HG03280 (cell line): ENCODE measurements at regions not wholly inside any gene's neighbourhood (a gene's known extent, or its start where the extent isn't known, plus 50 kb on each side); places are given as distances from the start of the nearest gene placed in this dataset.
"Not testable (repeated sequence)": the region's sequence is repeated elsewhere in the genome, so short reads cannot be mapped to it uniquely, and the experiment has no call there.

Experiments
- ATAC-seq: cut with Tn5 transposase; IDR thresholded peaks from one replicate; pipeline ENCODE4 v1.9.1; 2021; ENCODE audit warnings: mild to moderate bottlenecking, moderate library complexity; ENCODE audit not compliant: unreplicated experiment

- ATAC-seq: no peak
Measured at GRCh38 chr14:106268013-106268727, 741.8 kb downstream of the TMEM121 start.

- no peak for ATAC-seq
Measured at GRCh38 chr14:106269029-106269428, 742.6 kb downstream of the TMEM121 start.

GRCh38 chr14:106269451-106270204, 743.2 kb downstream of the TMEM121 start:
- no peak for ATAC-seq

- not testable (repeated sequence) for ATAC-seq
Measured at GRCh38 chr14:106270476-106271121, 744.2 kb downstream of the TMEM121 start.

GRCh38 chr14:106276326-106277267, 750.2 kb downstream of the TMEM121 start:
- no peak for ATAC-seq

- no peak for ATAC-seq
Measured at GRCh38 chr14:106277503-106277902, 751.1 kb downstream of the TMEM121 start.

- ATAC-seq: no peak
Measured at GRCh38 chr14:106280876-106281275, 754.5 kb downstream of the TMEM121 start.

GRCh38 chr14:106286697-106287290, 760.4 kb downstream of the TMEM121 start:
- no peak for ATAC-seq

GRCh38 chr14:106287506-106287905, 761.1 kb downstream of the TMEM121 start:
- no peak for ATAC-seq

- ATAC-seq: no peak
Measured at GRCh38 chr14:106291626-106292025, 765.2 kb downstream of the TMEM121 start.

GRCh38 chr14:106294324-106294723, 767.9 kb downstream of the TMEM121 start:
- no peak for ATAC-seq

- ATAC-seq: not testable (repeated sequence)
Measured at GRCh38 chr14:106300951-106301510, 774.6 kb downstream of the TMEM121 start.

- not testable (repeated sequence) for ATAC-seq
Measured at GRCh38 chr14:106301609-106302008, 775.2 kb downstream of the TMEM121 start.

GRCh38 chr14:106302661-106303060, 776.3 kb downstream of the TMEM121 start:
- no peak for ATAC-seq

- ATAC-seq: no peak
Measured at GRCh38 chr14:106304271-106304670, 777.9 kb downstream of the TMEM121 start.

- peak; percentile 95 for ATAC-seq
Measured at GRCh38 chr14:106308839-106309389, 782.5 kb downstream of the TMEM121 start.

- no peak for ATAC-seq
Measured at GRCh38 chr14:106309423-106309822, 783.0 kb downstream of the TMEM121 start.

GRCh38 chr14:106315436-106315835, 789.1 kb downstream of the TMEM121 start:
- ATAC-seq: no peak

GRCh38 chr14:106317593-106317992, 791.2 kb downstream of the TMEM121 start:
- ATAC-seq: no peak

- no peak for ATAC-seq
Measured at GRCh38 chr14:106318700-106319099, 792.3 kb downstream of the TMEM121 start.
